Upper lobe of left lung (tissue), 6 donors: ENCODE measurements at regions not wholly inside any gene's neighbourhood (a gene's known extent, or its start where the extent isn't known, plus 50 kb on each side); places are given as distances from the start of the nearest gene placed in this dataset.

Experiments used
- ATAC-seq, 2 donors: fragments of 200-7000 bp; cut with Tn5 transposase; one replicate each; pipeline ENCODE4 v1.9.1; 2022; ENCODE audit warnings: mild to moderate bottlenecking in 2 of 2, moderate library complexity in 2 of 2; ENCODE audit not compliant: low FRiP score in 2 of 2
- DNase-seq, 2 donors: peaks; one replicate each; pipeline ENCODE4 v3.0.0-alpha.2; 2019 to 2020
- H3K27ac ChIP-seq, 4 donors: fragments of 200-600 bp; sonication (generic); one replicate each; pipeline ENCODE4 v1.5.1; 2016 to 2019
- H3K27me3 ChIP-seq, 4 donors: fragments of 200-600 bp; sonication (generic); one replicate each; pipeline ENCODE4 v1.5.1; 2017 to 2019
- H3K36me3 ChIP-seq, 4 donors: fragments of 200-600 bp; sonication (generic); one replicate each; pipeline ENCODE4 v1.5.1; 2016 to 2019
- H3K4me1 ChIP-seq, 4 donors: fragments of 200-600 bp; sonication (generic); one replicate each; pipeline ENCODE4 v1.5.1; 2018 to 2019
- H3K4me3 ChIP-seq, 4 donors: fragments of 200-600 bp; sonication (generic); one replicate each; pipeline ENCODE4 v1.5.1; 2017 to 2019; ENCODE audit warnings: mild to moderate bottlenecking in 2 of 4, moderate library complexity in 1 of 4
- H3K9me3 ChIP-seq, 4 donors: fragments of 200-600 bp; sonication (generic); one replicate each; pipeline ENCODE4 v1.5.1; 2018 to 2019
- EP300 ChIP-seq, 4 donors: sonication (generic); formaldehyde crosslinking; IDR thresholded peaks; one replicate each; pipeline ENCODE4 v1.5.1; 2017; ENCODE audit warnings: antibody characterized with exemption in 4 of 4, control low read depth in 2 of 4
- POLR2A ChIP-seq, 4 donors: fragments of 450-650 bp; IDR thresholded peaks; one replicate each; pipeline ENCODE4 v1.5.1; 2016 to 2017; ENCODE audit warnings: antibody characterized with exemption in 4 of 4, mild to moderate bottlenecking in 2 of 4
- POLR2AphosphoS5 ChIP-seq, 2 donors: sonication (generic); formaldehyde crosslinking; IDR thresholded peaks; one replicate each; pipeline ENCODE4 v1.5.1; 2017; ENCODE audit warnings: antibody characterized with exemption in 2 of 2
- WGBS, 2 donors: methylation state at CpG; one replicate each; pipeline ENCODE4 v1.1.5; 2017 to 2018; 5-methylcytosine and 5-hydroxymethylcytosine counted together
- TF ChIP-seq, protein P1 (sequence below), 6 experiments: fragments of 450-650 bp in 4 of 6; fragments of 200-600 bp in 2 of 6; sonication (generic) in 2 of 6; IDR thresholded peaks; one replicate each; pipeline ENCODE4 v1.5.1; 2016 to 2019; ENCODE audit warnings: antibody characterized with exemption in 6 of 6
- donor health status: DM: no; HTN: no; CAD: no; lungs with moderate emphysema.
- donor health status: DM: no; HTN: yes; CAD: no; lungs with severe emphysema.

DNA sequence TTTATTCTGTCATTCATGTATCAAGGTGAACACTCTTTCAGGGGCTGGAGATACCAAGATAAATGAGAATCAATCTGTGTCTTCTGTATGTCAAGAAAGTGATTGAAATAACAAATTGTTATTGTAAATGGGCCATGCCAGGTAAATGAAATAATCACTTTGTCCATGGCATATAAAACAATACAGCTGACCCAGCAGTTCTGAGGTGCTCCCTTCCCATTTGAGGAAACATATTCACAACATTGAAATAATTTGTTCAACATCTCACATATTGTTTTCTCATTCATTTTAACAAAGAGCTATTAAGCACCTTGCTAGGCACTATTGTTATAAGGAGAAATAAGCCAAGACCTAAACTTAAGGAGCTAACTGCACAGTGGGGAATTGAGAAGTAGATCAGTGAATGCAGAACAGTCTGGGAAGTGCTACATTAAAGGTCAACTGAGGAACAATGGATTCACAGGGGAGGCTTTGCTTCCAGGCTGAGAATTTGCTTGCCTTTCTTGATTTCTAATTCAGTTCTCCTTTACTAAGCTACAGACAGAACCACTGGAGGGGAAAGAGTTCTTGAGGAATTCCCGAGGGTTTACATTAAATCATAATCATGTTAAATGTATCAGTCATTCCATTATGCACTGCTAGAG lies 806.3 kb upstream of the ARPP21 start:
- DNase-seq (no peak), ATAC-seq (no peak)
- TF ChIP-seq POLR2A (IDR thresholded peaks at IDR 0.05) (no peak), POLR2AphosphoS5 (IDR thresholded peaks at IDR 0.05) (no peak), EP300 (IDR thresholded peaks at IDR 0.05) (no peak)
- TF ChIP-seq, protein P1, sequence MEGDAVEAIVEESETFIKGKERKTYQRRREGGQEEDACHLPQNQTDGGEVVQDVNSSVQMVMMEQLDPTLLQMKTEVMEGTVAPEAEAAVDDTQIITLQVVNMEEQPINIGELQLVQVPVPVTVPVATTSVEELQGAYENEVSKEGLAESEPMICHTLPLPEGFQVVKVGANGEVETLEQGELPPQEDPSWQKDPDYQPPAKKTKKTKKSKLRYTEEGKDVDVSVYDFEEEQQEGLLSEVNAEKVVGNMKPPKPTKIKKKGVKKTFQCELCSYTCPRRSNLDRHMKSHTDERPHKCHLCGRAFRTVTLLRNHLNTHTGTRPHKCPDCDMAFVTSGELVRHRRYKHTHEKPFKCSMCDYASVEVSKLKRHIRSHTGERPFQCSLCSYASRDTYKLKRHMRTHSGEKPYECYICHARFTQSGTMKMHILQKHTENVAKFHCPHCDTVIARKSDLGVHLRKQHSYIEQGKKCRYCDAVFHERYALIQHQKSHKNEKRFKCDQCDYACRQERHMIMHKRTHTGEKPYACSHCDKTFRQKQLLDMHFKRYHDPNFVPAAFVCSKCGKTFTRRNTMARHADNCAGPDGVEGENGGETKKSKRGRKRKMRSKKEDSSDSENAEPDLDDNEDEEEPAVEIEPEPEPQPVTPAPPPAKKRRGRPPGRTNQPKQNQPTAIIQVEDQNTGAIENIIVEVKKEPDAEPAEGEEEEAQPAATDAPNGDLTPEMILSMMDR (IDR thresholded peaks at IDR 0.05): no peak
- 50 to 76% methylated on average over 1 of the region's 1 CpG for WGBS, 2 donors
- Histone ChIP-seq H3K27me3 (no peaks in the 10 kb centered on the region), H3K4me3 (no peak overlapping the region), H3K27ac (no peak overlapping the region), H3K36me3 (no peaks in the 10 kb centered on the region), H3K4me1 (no peaks in the 10 kb centered on the region), H3K9me3 (no peaks in the 10 kb centered on the region)

DNA sequence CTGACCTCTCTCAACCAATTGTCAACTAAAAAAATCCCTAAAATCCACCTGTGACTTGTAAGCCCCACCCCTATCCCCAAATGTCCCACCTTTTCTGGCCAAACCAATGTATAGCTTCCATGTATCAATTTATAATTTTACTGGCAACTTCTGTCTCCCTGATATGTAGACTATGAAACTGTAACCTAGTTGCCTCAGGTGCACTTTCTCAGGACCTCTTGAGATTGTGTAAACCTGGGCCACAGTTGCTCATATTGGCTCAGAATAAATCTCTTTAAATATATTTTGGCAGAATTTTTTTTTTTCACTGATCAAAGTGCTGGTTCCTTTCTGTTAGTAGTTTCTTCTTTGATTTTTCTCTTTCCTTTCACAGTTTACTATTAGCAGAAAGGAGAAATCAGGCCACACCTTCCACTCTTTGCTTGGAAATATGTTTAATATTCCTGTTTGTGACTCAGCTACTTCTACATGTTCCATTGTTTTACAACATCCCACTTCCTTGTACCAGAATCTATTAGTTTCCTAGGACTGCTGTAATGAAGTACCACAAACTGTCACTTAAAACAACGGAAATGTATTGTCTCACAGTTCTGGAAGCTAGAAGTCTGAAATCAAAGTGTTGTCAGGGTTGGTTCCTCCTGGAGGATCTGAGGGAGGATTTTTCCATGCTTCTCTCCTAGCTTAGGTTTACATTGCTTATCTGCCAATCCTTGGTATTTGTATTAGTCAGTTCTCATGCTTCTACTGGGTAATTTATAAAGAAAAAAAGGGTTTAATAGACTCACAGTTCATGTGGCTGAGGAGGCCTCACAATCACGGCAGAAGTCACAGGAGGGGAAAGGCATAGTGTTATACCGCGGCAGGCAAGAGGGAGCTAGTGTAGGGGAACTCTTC lies 801.2 kb upstream of the ARPP21 start:
- TF ChIP-seq POLR2AphosphoS5 (IDR thresholded peaks at IDR 0.05) (no peak), EP300 (IDR thresholded peaks at IDR 0.05) (no peak), POLR2A (IDR thresholded peaks at IDR 0.05) (no peak)
- TF ChIP-seq, protein P1 (IDR thresholded peaks at IDR 0.05): no peak
- WGBS, 2 donors: 72 to 79% methylated on average over 4 of the region's 4 CpGs
- DNase-seq (no peak), ATAC-seq (no peak)
- H3K27me3 ChIP-seq: no peaks in the 10 kb centered on the region
- H3K4me3 ChIP-seq: no peak overlapping the region
- H3K36me3 ChIP-seq: no peaks in the 10 kb centered on the region
- H3K27ac ChIP-seq: no peak overlapping the region
- H3K9me3 ChIP-seq: no peaks in the 10 kb centered on the region
- no peaks in the 10 kb centered on the region for H3K4me1 ChIP-seq

DNA sequence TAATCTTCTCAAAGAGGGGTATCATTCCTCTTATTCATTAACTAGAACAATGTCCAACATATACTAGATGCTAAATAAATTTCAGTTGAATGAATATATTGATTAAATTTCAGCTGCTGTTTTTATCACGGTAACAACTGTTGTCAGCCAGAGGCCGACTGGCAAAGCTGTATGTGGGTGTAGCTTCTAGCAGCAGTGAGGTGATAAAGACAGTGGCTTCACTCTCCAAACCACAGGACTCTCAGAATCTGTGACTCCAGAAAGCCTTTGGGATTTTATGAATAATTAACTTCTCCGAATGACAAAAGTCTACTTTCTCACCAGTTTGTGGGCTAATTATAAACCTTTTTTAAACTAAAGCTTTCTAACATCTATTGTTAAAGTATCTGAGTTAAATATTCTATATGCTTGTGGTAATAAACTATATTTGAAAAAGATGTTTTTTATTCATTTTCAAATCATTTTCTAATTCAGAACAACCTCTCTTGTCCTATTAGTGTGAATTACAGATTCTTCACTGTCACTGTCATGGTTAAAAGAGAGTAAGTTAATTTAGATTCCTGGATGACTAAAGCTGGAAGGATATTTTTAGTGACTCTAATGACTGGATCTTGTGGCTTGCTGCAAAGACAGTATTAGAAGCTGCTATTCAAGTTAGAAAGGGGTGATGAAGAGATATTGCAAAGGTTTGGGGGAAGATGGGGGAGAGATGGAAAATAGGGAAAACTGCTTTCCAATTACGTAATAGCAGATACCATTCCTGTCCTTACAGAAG lies 796.4 kb upstream of the ARPP21 start:
- no peaks in the 10 kb centered on the region for H3K27me3 ChIP-seq
- H3K4me1 ChIP-seq: no peaks in the 10 kb centered on the region
- H3K9me3 ChIP-seq: no peaks in the 10 kb centered on the region
- TF ChIP-seq, protein P1 (IDR thresholded peaks at IDR 0.05): no peak
- TF ChIP-seq POLR2AphosphoS5 (IDR thresholded peaks at IDR 0.05): no peak
- TF ChIP-seq POLR2A (IDR thresholded peaks at IDR 0.05): no peak
- no peak for TF ChIP-seq EP300 (IDR thresholded peaks at IDR 0.05)
- no peak overlapping the region for H3K27ac ChIP-seq
- no peak for DNase-seq
- no peak for ATAC-seq
- no peak overlapping the region for H3K4me3 ChIP-seq
- WGBS, 2 donors: 64 to 74% methylated on average over 4 of the region's 4 CpGs
- no peaks in the 10 kb centered on the region for H3K36me3 ChIP-seq

DNA sequence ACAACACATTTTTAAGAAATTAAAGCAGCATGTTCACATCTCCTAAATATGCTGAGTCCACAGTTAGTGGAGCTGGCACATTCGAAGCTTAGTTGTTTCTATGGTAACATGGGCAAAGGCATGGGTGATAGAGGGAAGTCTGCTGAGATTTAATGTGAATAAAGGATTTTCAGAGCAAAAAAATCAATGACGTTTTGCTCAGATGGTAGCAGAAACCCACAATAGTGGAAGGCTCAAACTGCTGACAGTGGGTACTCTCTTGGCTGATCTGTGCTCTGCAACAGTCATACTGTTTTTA lies 795.1 kb upstream of the ARPP21 start:
- Histone ChIP-seq H3K36me3 (no peaks in the 10 kb centered on the region), H3K27me3 (no peaks in the 10 kb centered on the region), H3K27ac (no peak overlapping the region), H3K4me3 (no peak overlapping the region), H3K9me3 (no peaks in the 10 kb centered on the region), H3K4me1 (peaks cover 0 to 1% (median 0%) of the 10 kb centered on the region in 4 donors)
- no peak for ATAC-seq
- TF ChIP-seq, protein P1 (IDR thresholded peaks at IDR 0.05): no peak
- TF ChIP-seq POLR2A (IDR thresholded peaks at IDR 0.05): no peak
- TF ChIP-seq POLR2AphosphoS5 (IDR thresholded peaks at IDR 0.05): no peak
- TF ChIP-seq EP300 (IDR thresholded peaks at IDR 0.05): no peak
- DNase-seq: no peak
- WGBS, 2 donors: 56 to 58% methylated on average over 2 of the region's 2 CpGs
